ENCODE measurements at regions not wholly inside any gene's neighbourhood (a gene's known extent, or its start where the extent isn't known, plus 50 kb on each side); places are given as distances from the start of the nearest gene placed in this dataset.

- intact Hi-C loops (cut with DNase I; ENCODE audit: low total_unique reads) = no loop called here
- no peak for DNase-seq
- no peak overlapping the region for H3K4me3 ChIP-seq
- in situ Hi-C loops (cut with MboI; ENCODE audit: low pct_ligation_motif_present in 1 of 4, low pct_unique_long_range_greater_than_20kb in 1 of 4, low sequenced_read_pairs in 3 of 4) = no loop called here
- H3K36me3 ChIP-seq = no peaks in the 10 kb centered on the region
- H3K9me3 ChIP-seq = no peaks in the 10 kb centered on the region
- TF ChIP-seq POLR2A (IDR thresholded peaks at IDR 0.05) = no peak
- no peak for TF ChIP-seq POLR2AphosphoS5 (IDR thresholded peaks at IDR 0.05)
- TF ChIP-seq CTCF (IDR thresholded peaks at IDR 0.05) = no peak
- no peak for TF ChIP-seq EP300 (IDR thresholded peaks at IDR 0.05; ENCODE audit: low read depth)
- no peaks in the 10 kb centered on the region for H3K4me1 ChIP-seq
- 39 to 100% methylated on average over 1 of the region's 1 CpG for WGBS, 2 donors (ENCODE audit: low coverage in 1 of 2)
- no peaks in the 10 kb centered on the region for H3K27me3 ChIP-seq
- no peak overlapping the region for H3K27ac ChIP-seq
Measured at GRCh38 chr5:111892949-111893348, 136.0 kb upstream of the NREP start.

DNA sequence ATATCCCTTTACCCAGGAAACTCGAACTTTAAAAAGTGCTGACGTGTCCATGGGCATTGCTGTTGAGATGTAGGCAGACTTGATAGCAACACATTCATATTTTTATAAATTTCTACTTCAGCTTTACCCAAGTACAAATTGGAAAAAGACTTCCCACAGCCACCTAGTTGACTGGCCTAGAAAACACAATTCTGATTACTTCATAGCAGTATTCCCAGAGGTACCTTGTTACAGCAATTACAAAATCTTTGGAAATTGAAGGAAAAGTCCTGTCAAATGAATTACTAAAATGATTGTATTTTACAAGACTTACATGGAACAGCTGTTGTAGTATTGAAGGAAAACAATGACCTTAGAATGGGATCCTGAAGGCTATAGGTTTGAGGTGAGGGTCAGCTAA is 130.7 kb upstream of the NREP start:
- Histone ChIP-seq H3K27ac (no peak overlapping the region), H3K27me3 (no peaks in the 10 kb centered on the region), H3K36me3 (no peaks in the 10 kb centered on the region), H3K4me1 (no peaks in the 10 kb centered on the region), H3K9me3 (no peaks in the 10 kb centered on the region), H3K4me3 (no peak overlapping the region)
- intact Hi-C loops (cut with DNase I; ENCODE audit: low total_unique reads) (no loop called here), in situ Hi-C loops (cut with MboI; ENCODE audit: low pct_ligation_motif_present in 1 of 4, low pct_unique_long_range_greater_than_20kb in 1 of 4, low sequenced_read_pairs in 3 of 4) (no loop called here)
- no peak for TF ChIP-seq POLR2AphosphoS5 (IDR thresholded peaks at IDR 0.05)
- no peak for TF ChIP-seq CTCF (IDR thresholded peaks at IDR 0.05)
- no peak for TF ChIP-seq POLR2A (IDR thresholded peaks at IDR 0.05)
- no peak for TF ChIP-seq EP300 (IDR thresholded peaks at IDR 0.05; ENCODE audit: low read depth)
- 70 to 88% methylated on average over 2 of the region's 2 CpGs for WGBS, 2 donors (ENCODE audit: low coverage in 1 of 2)
- no peak for DNase-seq

GRCh38 chr5:111869681-111870080 is 112.7 kb upstream of the NREP start:
- Histone ChIP-seq H3K4me1 (no peaks in the 10 kb centered on the region), H3K4me3 (no peak overlapping the region), H3K27ac (no peak overlapping the region), H3K9me3 (no peaks in the 10 kb centered on the region), H3K27me3 (no peaks in the 10 kb centered on the region), H3K36me3 (no peaks in the 10 kb centered on the region)
- TF ChIP-seq CTCF (IDR thresholded peaks at IDR 0.05) (no peak), EP300 (IDR thresholded peaks at IDR 0.05; ENCODE audit: low read depth) (no peak), POLR2A (IDR thresholded peaks at IDR 0.05) (no peak), POLR2AphosphoS5 (IDR thresholded peaks at IDR 0.05) (no peak)
- DNase-seq = no peak
- WGBS, 2 donors (ENCODE audit: low coverage in 1 of 2) = 47 to 68% methylated on average over 2 of the region's 2 CpGs
- intact Hi-C loops (cut with DNase I; ENCODE audit: low total_unique reads) = no loop called here
- in situ Hi-C loops (cut with MboI; ENCODE audit: low pct_ligation_motif_present in 1 of 4, low pct_unique_long_range_greater_than_20kb in 1 of 4, low sequenced_read_pairs in 3 of 4) = no loop called here

DNA sequence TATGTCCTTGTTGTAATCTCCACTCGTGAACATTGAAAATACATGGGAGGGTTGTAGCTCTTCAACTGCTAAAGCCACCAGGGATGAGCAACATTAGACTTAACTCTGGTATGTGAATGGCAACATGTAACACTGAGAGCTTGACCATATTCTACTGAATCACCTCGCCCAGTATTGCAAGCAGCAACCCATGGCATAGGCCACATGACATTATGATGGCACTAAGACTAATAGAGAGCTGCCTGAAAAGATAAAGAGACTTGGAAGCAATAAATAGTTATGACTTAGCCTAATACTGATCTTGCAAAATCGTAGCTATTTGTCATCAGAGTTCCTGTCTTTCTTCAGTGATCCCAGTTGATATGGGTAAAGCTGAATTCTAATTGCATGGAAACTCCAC is 108.4 kb upstream of the NREP start:
- H3K9me3 ChIP-seq = no peaks in the 10 kb centered on the region
- no peak for TF ChIP-seq CTCF (IDR thresholded peaks at IDR 0.05)
- TF ChIP-seq POLR2AphosphoS5 (IDR thresholded peaks at IDR 0.05) = no peak
- TF ChIP-seq POLR2A (IDR thresholded peaks at IDR 0.05) = no peak
- TF ChIP-seq EP300 (IDR thresholded peaks at IDR 0.05; ENCODE audit: low read depth) = no peak
- DNase-seq = no peak
- 74 to 81% methylated on average over 2 to 3 of the region's 3 CpGs for WGBS, 2 donors (ENCODE audit: low coverage in 1 of 2)
- no peak overlapping the region for H3K27ac ChIP-seq
- intact Hi-C loops (cut with DNase I; ENCODE audit: low total_unique reads) (no loop called here), in situ Hi-C loops (cut with MboI; ENCODE audit: low pct_ligation_motif_present in 1 of 4, low pct_unique_long_range_greater_than_20kb in 1 of 4, low sequenced_read_pairs in 3 of 4) (no loop called here)
- H3K27me3 ChIP-seq = no peaks in the 10 kb centered on the region
- H3K4me1 ChIP-seq = no peaks in the 10 kb centered on the region
- no peaks in the 10 kb centered on the region for H3K36me3 ChIP-seq
- H3K4me3 ChIP-seq = no peak overlapping the region
